ENCODE measurements at regions not wholly inside any gene's neighbourhood (a gene's known extent, or its start where the extent isn't known, plus 50 kb on each side); places are given as distances from the start of the nearest gene placed in this dataset.

DNA sequence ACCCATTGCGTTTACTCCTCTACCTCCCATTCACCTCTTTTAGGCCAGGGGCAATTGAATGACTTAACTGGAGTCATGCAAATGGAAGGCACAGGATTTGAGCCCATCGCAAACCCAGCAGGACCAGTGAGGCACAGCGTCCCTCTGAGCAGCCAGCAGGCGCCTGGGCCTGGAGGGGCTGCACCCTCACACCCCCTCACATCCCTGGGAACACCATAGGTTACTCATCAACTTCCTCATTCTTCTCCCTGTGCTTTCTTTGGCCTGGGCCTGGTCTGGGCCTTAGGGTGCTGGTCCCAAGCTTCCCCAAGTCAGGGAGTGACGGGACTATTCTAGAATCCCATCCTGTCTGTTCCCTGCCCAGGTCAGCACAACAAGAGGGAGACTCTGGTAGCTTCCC is 169.4 kb upstream of the EEPD1 start:
- TF ChIP-seq, protein P1, sequence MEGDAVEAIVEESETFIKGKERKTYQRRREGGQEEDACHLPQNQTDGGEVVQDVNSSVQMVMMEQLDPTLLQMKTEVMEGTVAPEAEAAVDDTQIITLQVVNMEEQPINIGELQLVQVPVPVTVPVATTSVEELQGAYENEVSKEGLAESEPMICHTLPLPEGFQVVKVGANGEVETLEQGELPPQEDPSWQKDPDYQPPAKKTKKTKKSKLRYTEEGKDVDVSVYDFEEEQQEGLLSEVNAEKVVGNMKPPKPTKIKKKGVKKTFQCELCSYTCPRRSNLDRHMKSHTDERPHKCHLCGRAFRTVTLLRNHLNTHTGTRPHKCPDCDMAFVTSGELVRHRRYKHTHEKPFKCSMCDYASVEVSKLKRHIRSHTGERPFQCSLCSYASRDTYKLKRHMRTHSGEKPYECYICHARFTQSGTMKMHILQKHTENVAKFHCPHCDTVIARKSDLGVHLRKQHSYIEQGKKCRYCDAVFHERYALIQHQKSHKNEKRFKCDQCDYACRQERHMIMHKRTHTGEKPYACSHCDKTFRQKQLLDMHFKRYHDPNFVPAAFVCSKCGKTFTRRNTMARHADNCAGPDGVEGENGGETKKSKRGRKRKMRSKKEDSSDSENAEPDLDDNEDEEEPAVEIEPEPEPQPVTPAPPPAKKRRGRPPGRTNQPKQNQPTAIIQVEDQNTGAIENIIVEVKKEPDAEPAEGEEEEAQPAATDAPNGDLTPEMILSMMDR (IDR thresholded peaks at IDR 0.05), result no peak
- no peak for TF ChIP-seq POLR2A (IDR thresholded peaks at IDR 0.05)
- Histone ChIP-seq H3K36me3 (no peaks in the 10 kb centered on the region), H3K4me1 (peaks cover 0 to 3% (median 0%) of the 10 kb centered on the region in 12 donors), H3K27me3 (no peaks in the 10 kb centered on the region), H3K27ac (no peak overlapping the region), H3K9me3 (no peaks in the 10 kb centered on the region), H3K4me3 (no peak overlapping the region)
- intact Hi-C loops (cut with DNase I), result loop anchor here in 6 of 10 donors (2.0 to 10.0 kb wide), 9 partner anchors 111 to 339 kb away; partner anchors contain the start of gene EEPD1 (in 1 of the 6)
- ATAC-seq, result no peak
- 88 to 95% (median 93%) methylated on average over 5 of the region's 5 CpGs for WGBS, 4 donors
- no peak for DNase-seq

DNA sequence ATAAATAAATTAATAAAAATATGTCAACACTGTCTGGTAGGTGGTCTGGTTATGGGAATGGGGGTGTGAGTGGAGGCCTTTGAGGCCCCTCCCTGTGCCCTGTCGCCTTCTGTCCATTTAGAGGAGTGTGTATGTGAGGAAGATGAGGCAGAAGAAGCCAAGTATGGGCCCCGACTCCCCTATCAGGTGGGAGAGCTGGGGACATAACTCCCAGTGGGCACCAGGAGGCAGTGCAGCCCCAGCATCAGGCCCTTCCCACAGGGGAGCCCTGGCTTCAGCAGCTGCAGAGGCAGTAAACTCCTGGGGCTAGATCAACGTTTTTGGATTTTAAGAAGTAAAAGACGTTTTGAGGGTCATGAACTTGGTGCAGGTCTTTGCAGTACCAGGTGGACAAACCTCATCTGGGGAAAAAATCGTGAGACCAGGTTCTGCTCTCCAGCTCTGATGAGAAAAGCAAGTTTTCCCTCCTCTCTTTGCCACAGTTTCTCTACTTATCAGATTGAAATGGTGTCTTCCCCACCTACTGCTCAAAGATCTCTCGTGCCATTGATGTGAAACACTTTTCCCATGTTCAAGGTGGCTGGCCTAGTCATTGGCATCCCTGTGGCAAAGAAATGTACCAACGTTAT is 167.8 kb upstream of the EEPD1 start:
- peak; percentile 83 to 88 (median 84) for DNase-seq
- TF ChIP-seq POLR2A (IDR thresholded peaks at IDR 0.05), result no peak
- TF ChIP-seq, protein P1 (IDR thresholded peaks at IDR 0.05), result peak; percentile 87 to 97 (median 92)
- H3K27me3 ChIP-seq, result no peaks in the 10 kb centered on the region
- intact Hi-C loops (cut with DNase I), result loop anchor here in 9 of 10 donors (1.0 to 10.0 kb wide), 14 partner anchors 52 to 334 kb away; partner anchors contain the start of gene EEPD1 (in 2 of the 9)
- no peaks in the 10 kb centered on the region for H3K9me3 ChIP-seq
- no peaks in the 10 kb centered on the region for H3K36me3 ChIP-seq
- ATAC-seq, result peak; percentile 94 to 99 (median 96)
- WGBS, 4 donors, result 16 to 21% (median 19%) methylated on average over 7 of the region's 7 CpGs
- peaks cover 0 to 3% (median 0%) of the 10 kb centered on the region in 12 donors for H3K4me1 ChIP-seq
- no peak overlapping the region for H3K27ac ChIP-seq
- no peak overlapping the region for H3K4me3 ChIP-seq

DNA sequence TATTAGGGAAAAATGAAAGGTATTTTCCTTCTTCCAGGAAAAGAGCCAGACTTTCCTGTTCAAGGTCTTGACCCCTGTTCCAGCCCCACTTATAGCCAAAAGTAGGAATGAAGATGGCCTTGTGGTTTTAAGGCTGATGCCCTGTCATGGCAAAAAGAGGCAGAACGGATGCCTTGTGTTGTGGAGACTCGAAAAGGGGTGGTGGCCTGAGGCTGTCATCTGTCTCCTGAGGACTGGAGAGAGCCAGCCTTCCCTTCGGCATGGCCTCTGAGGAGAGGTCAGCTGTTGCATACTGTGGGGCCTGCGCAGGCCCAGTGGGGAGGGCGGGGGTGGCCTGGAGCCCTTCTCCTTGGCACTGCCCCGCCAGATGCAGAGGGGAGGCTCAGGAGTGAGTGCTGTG is 166.0 kb upstream of the EEPD1 start:
- H3K4me1 ChIP-seq, result peaks cover 0 to 3% (median 0%) of the 10 kb centered on the region in 12 donors
- intact Hi-C loops (cut with DNase I), result loop anchor here in 8 of 10 donors (2.0 to 10.0 kb wide), 8 partner anchors 50 to 330 kb away; partner anchors contain the start of gene EEPD1 (in 2 of the 8)
- TF ChIP-seq POLR2A (IDR thresholded peaks at IDR 0.05), result no peak
- TF ChIP-seq, protein P1 (IDR thresholded peaks at IDR 0.05), result no peak

GRCh38 chr7:35988105-35988504 is 164.9 kb upstream of the EEPD1 start:
- ATAC-seq (no peak), DNase-seq (no peak)
- intact Hi-C loops (cut with DNase I), result loop anchor here in 7 of 10 donors (5.0 to 10.0 kb wide), 7 partner anchors 49 to 329 kb away; partner anchors contain the start of gene EEPD1 (in 2 of the 7)
- H3K27me3 ChIP-seq, result no peaks in the 10 kb centered on the region
- no peak for TF ChIP-seq POLR2A (IDR thresholded peaks at IDR 0.05)
- TF ChIP-seq, protein P1 (IDR thresholded peaks at IDR 0.05), result no peak
- H3K9me3 ChIP-seq, result no peaks in the 10 kb centered on the region
- H3K27ac ChIP-seq, result peak overlapping the region in 1 of 12 donors; percentile 9
- 78 to 91% (median 89%) methylated on average over 5 of the region's 5 CpGs for WGBS, 4 donors
- H3K4me1 ChIP-seq, result peaks cover 0 to 3% (median 0%) of the 10 kb centered on the region in 12 donors
- no peaks in the 10 kb centered on the region for H3K36me3 ChIP-seq
- H3K4me3 ChIP-seq, result no peak overlapping the region

More for the DNA sequence above, 166.0 kb upstream of the EEPD1 start:
- no peak for ATAC-seq
- no peak for DNase-seq
- Histone ChIP-seq H3K36me3 (no peaks in the 10 kb centered on the region), H3K27ac (no peak overlapping the region), H3K4me3 (no peak overlapping the region), H3K9me3 (no peaks in the 10 kb centered on the region), H3K27me3 (no peaks in the 10 kb centered on the region)
- WGBS, 4 donors, result 87 to 93% (median 89%) methylated on average over 5 to 6 of the region's 6 CpGs

All from heart left ventricle (tissue), 16 donors.